ENCODE measurements at regions not wholly inside any gene's neighbourhood (a gene's known extent, or its start where the extent isn't known, plus 50 kb on each side); places are given as distances from the start of the nearest gene placed in this dataset.

GRCh38 chr3:25046911-25047771 is 380.9 kb upstream of the RARB start:
- no peak for DNase-seq

- no peak for DNase-seq
Observed at GRCh38 chr3:25049304-25049703, 378.8 kb upstream of the RARB start.

GRCh38 chr3:25053360-25053759 is 374.7 kb upstream of the RARB start:
- DNase-seq: no peak

DNA sequence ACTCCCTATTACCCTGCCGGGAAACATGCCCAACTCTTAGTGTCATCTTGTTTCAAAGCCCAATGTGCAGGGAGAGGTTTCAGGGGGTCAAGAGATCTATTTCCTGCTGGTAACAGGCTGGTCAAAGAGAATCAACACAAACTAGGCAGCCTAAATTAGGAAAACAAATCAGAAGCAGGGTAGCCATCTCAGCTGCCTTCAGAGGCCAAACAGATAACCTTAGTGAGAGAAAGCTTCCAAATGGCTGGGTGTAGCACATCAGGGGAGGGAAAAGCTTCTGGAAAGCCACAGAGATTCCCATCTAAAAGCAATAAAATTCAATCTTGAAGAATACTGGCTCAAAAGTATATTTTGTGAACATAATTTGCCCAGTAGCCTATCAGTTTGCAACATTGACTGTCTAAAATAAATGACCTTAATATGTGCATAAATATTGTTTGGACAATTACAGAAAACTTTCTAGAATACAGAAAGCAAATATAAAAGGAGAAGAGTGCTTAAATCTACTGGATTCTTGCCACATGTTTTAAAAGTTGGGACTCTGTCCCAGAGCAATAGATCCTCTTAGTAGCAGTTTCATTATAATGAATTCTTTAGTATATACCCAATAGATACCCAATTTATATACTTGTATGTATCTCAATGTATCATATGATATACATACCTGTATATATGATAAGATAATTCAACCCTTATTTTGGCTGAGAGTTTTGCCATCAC is 371.9 kb upstream of the RARB start:
- DNase-seq: no peak

DNA sequence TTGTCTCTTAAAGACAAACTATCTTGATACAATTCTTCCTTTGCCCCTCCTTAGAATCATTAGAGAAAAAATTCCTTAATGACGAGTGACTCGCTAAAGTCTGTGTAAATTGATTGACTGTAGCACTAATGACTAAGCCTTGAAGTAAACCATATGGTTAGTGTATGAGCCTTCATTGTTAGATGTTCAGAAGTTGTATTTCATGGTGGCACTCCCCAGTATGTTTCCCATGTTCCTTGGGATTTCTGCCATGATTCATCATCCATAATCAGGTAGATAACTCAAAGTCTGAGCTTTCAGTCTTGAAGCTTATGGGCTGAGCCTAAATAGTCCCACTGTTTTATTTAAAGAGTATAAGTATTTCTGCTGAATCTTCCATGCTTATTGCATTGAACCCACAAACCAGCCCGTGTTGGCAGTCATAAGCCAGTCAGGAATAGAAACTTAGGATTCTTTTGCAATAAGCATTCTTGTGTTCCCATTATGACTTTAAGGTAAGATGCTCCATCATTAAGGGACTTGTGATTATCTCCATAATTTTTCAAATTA is 371.2 kb upstream of the RARB start:
- no peak for DNase-seq

- DNase-seq: no peak
Observed at GRCh38 chr3:25057379-25057778, 370.7 kb upstream of the RARB start.

- no peak for DNase-seq
Observed at GRCh38 chr3:25064681-25065080, 363.4 kb upstream of the RARB start.

DNA sequence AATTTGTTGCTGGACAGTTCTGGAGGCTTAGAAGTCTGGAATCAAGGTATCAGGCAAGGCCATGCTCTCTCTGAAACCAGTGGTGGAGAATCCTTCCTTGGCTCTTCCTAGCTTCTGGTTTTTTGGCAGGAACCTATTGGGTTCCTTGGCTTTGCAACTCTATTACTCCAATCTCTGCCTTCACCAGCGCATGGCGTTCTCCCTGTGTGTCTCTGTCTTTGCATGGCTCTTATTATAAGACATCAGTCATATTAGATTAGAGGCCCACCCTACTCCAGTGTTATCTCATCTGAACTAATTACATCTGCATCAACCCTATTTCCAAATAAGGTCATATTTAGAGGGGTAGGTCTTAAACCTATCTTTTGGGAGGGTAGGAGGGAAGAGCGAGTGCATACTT is 358.1 kb upstream of the RARB start:
- DNase-seq: no peak

DNA sequence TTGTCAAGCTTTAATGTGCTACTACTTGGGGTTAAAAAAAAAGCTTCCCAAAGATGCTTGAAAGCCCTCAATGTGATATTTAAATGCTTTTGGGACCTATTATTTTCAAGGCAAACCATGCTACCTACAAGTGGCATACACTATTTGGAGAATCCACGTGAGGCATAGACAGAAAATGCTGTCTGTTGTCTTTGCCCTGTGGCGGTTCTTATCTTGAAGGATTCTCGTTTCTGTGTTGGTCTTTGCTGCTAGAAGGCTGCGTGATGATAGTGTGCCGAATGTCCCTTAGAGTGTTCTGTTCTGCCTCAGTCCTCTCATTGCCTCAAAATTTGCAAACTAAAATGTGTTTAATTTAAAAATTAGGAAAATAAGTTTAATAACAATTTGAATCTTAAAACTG is 356.2 kb upstream of the RARB start:
- no peak for DNase-seq

- DNase-seq: no peak
Observed at GRCh38 chr3:25073423-25073822, 354.6 kb upstream of the RARB start.

GRCh38 chr3:25074149-25074548 is 353.9 kb upstream of the RARB start:
- DNase-seq: no peak

- no peak for DNase-seq
Observed at GRCh38 chr3:25080461-25080860, 347.6 kb upstream of the RARB start.

DNA sequence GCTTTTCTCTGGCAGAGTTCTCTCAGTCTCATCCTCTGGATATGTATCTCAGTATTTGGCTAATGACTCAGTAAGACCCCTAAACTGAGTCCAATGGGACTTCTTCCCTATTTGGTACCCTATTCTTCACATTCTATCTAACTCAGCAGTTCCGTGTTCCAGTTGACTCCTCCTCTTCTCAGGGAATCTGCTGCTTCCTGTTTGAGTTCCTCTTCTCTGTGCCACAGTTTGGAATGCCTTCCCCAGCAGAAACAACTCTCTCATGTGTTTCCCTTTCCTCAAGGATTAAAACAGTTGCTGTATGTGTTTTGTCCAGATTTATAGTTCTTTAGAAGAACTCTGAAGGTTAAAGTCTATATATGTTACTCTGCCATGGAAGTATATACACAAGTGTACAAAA is 344.0 kb upstream of the RARB start:
- no peak for DNase-seq

- no peak for DNase-seq
Observed at GRCh38 chr3:25086721-25087120, 341.3 kb upstream of the RARB start.

- DNase-seq: no peak
Observed at GRCh38 chr3:25088284-25088683, 339.8 kb upstream of the RARB start.

- DNase-seq: no peak
Observed at GRCh38 chr3:25090698-25091453, 337.2 kb upstream of the RARB start.

GRCh38 chr3:25091934-25092333 is 336.1 kb upstream of the RARB start:
- no peak for DNase-seq

DNA sequence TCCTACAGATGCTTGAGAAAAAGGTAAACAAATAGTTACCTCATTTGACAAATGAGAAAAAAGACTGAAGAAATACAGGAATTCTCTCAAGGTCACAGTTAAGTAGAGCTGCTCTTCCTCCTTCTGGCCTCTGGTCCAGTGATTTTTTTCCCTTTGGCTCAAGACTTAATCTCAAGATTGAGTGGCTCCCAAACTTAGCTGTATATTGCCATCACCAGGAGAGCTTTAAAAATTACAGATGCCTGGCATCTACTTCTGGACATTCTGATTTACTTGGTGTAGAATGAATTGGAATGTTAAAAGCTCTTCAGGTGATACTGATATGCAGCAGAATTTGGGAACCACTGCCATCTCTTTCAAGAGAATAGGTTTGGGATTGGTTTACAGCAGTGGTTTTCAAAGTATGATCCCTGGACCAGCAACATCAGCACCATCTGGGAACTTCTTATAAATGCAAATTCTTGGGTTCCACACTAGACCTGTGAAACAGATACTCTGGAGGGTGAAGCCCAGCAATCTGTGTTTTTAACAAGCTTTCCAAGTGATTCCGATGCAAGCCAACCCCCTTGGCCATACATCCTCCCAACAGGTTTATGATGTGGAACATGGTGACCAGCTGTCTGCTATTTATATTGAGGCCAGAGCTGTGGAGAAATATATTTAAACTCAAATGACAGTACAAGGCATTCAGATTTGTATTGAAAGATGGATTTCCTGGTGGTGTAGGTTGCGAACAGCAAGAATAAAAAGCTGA is 333.0 kb upstream of the RARB start:
- no peak for DNase-seq

- no peak for DNase-seq
Observed at GRCh38 chr3:25096536-25096935, 331.5 kb upstream of the RARB start.

- DNase-seq: no peak
Observed at GRCh38 chr3:25097023-25097422, 331.0 kb upstream of the RARB start.

DNA sequence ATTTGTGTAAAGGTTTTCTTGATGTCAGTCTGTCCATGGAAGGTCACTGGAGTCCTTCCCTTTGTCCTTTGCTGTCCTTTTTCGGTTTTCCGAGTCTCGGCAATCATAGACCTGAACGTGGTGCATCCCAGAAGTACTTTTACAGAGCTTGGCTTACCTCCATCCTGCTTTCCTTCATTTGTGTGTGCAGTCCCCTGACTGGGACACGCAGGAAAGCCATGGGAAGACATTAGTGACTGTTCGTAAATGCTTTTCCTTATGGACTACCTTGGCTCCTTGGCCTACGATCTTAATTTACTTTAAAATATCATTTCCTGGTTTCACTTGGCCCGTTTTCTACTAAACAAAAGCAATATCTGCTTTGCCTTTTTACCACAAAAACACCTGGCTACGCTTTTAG is 328.4 kb upstream of the RARB start:
- no peak for DNase-seq

DNA sequence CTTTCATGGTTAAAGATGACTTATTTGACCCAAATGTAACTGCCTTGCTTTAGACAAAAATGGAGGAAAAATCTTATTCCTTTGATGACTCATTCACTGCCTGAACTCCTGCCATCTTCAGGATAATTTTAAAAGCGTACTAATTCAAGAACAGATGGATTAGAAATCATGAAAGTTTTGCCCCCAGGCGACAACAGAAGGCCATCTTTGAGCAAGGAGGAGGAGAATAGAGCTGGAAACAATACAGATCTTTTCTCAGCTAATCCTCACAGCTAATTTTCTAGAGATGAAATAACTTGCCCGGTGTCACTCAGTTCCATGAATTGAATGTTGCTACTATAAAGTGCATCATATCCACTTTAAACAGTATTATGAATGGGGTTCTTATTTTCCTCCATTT is 324.7 kb upstream of the RARB start:
- DNase-seq: no peak
